Psoas muscle (tissue), 7 donors: ENCODE measurements at regions not wholly inside any gene's neighbourhood (a gene's known extent, or its start where the extent isn't known, plus 50 kb on each side); places are given as distances from the start of the nearest gene placed in this dataset.

ENCODE experiments used
- ATAC-seq, 4 donors: fragments of 200-7000 bp; cut with Tn5 transposase; one replicate each; pipeline ENCODE4 v1.9.1; 2020; ENCODE audit warnings: moderate library complexity in 3 of 4, mild to moderate bottlenecking in 2 of 4
- DNase-seq, 2 donors: peaks; one replicate each; pipeline ENCODE4 v3.0.0-alpha.2; 2020
- H3K27ac ChIP-seq: fragments of 200-600 bp; one replicate; pipeline ENCODE4 v1.8.0; 2022
- H3K27me3 ChIP-seq, 3 donors: fragments of 200-600 bp in 1 of 3; one replicate each; pipeline versions ENCODE4 v1.6.1 to v1.8.0; 2013 to 2022; ENCODE audit warnings: low read length in 2 of 3, mild to moderate bottlenecking in 2 of 3, moderate library complexity in 1 of 3; ENCODE audit not compliant: insufficient read depth in 3 of 3
- H3K36me3 ChIP-seq, 2 donors: fragments of 200-600 bp in 1 of 2; one replicate each; pipeline versions ENCODE4 v1.6.1 to v1.8.0; 2013 to 2022; ENCODE audit warnings: low read depth in 1 of 2, mild to moderate bottlenecking in 1 of 2, moderate library complexity in 1 of 2; ENCODE audit not compliant: insufficient read depth in 1 of 2
- H3K4me1 ChIP-seq: fragments of 200-600 bp; one replicate; pipeline ENCODE4 v1.8.0; 2022
- H3K4me3 ChIP-seq: fragments of 200-600 bp; one replicate; pipeline ENCODE4 v1.8.0; 2022; ENCODE audit warnings: mild to moderate bottlenecking
- H3K9me3 ChIP-seq: fragments of 200-600 bp; one replicate; pipeline ENCODE4 v1.8.0; 2022
- CTCF ChIP-seq: fragments of 200-600 bp; IDR thresholded peaks from one replicate; pipeline ENCODE4 v1.8.0; 2022; ENCODE audit warnings: antibody characterized with exemption
- WGBS, 3 donors: extraction: QIAGEN DNeasy Blood & Tissue Kit; methylation state at CpG; one replicate each; pipeline versions ENCODE4 v1.1.6 to v1.1.7; 2013; 5-methylcytosine and 5-hydroxymethylcytosine counted together
- intact Hi-C, 2 donors: fragments of 100-400 bp; cut with DNase I; formaldehyde crosslinking; loops; one replicate each; pipeline versions ENCODE4 v1.11.0 to v1.14.2; 2022
- donor health status: healthy with polysubstance abuse.
- donor health status: DM: no; HTN: no; CAD: no; lungs with moderate emphysema.
- donor health status: Bipolar disorder and iron deficiency.
- donor health status: healthy.
- donor health status: DM: yes; HTN: yes; CAD: no.
- donor health status: DM: no; HTN: no; CAD: no.
- donor health status: DM: yes; HTN: yes; CAD: no.

GRCh38 chr21:35421221-35421620, 372.1 kb upstream of the RUNX1 start:
- Histone ChIP-seq H3K4me1 (no peaks in the 10 kb centered on the region), H3K9me3 (no peaks in the 10 kb centered on the region), H3K27me3 (peaks cover 0 to 2% (median 0%) of the 10 kb centered on the region in 3 donors), H3K27ac (no peak overlapping the region), H3K4me3 (no peak overlapping the region), H3K36me3 (no peaks in the 10 kb centered on the region)
- ATAC-seq (no peak), DNase-seq (no peak)
- intact Hi-C loops: no loop called here
- WGBS, 3 donors: 91 to 96% (median 94%) methylated on average over 5 of the region's 5 CpGs
- TF ChIP-seq CTCF: no peak

- Histone ChIP-seq H3K4me3 (no peak overlapping the region), H3K27me3 (peaks cover 0 to 2% (median 0%) of the 10 kb centered on the region in 3 donors), H3K4me1 (no peaks in the 10 kb centered on the region), H3K36me3 (no peaks in the 10 kb centered on the region), H3K9me3 (no peaks in the 10 kb centered on the region), H3K27ac (no peak overlapping the region)
- no peak for TF ChIP-seq CTCF
- WGBS, 3 donors: 68 to 72% (median 71%) methylated on average over 2 of the region's 2 CpGs
- intact Hi-C loops: no loop called here
- ATAC-seq (no peak), DNase-seq (no peak)
Observed at GRCh38 chr21:35420656-35421055, 371.6 kb upstream of the RUNX1 start.

- Histone ChIP-seq H3K4me1 (no peaks in the 10 kb centered on the region), H3K27ac (no peak overlapping the region), H3K27me3 (peaks cover 0 to 2% (median 0%) of the 10 kb centered on the region in 3 donors), H3K36me3 (no peaks in the 10 kb centered on the region), H3K9me3 (no peaks in the 10 kb centered on the region), H3K4me3 (no peak overlapping the region)
- WGBS, 3 donors: 94 to 96% (median 95%) methylated on average over 5 of the region's 5 CpGs
- DNase-seq (no peak), ATAC-seq (no peak)
- intact Hi-C loops: no loop called here
- no peak for TF ChIP-seq CTCF
Observed at GRCh38 chr21:35417762-35418161, 368.7 kb upstream of the RUNX1 start.

GRCh38 chr21:35416866-35417489, 367.9 kb upstream of the RUNX1 start:
- H3K27ac ChIP-seq: no peak overlapping the region
- no peaks in the 10 kb centered on the region for H3K4me1 ChIP-seq
- ATAC-seq: no peak
- H3K27me3 ChIP-seq: peaks cover 0 to 2% (median 0%) of the 10 kb centered on the region in 3 donors
- no peak for DNase-seq
- no peak for TF ChIP-seq CTCF
- H3K36me3 ChIP-seq: no peaks in the 10 kb centered on the region
- H3K4me3 ChIP-seq: no peak overlapping the region
- 78 to 82% (median 79%) methylated on average over 8 of the region's 8 CpGs for WGBS, 3 donors
- intact Hi-C loops: no loop called here
- no peaks in the 10 kb centered on the region for H3K9me3 ChIP-seq
